Spleen (tissue), 11 donors: ENCODE measurements at regions not wholly inside any gene's neighbourhood (a gene's known extent, or its start where the extent isn't known, plus 50 kb on each side); places are given as distances from the start of the nearest gene placed in this dataset.

Source experiments
- DNase-seq: peaks from one replicate; pipeline ENCODE4 v3.0.0-alpha.2; 2020
- H3K27ac ChIP-seq, 8 donors: fragments of 200-600 bp; sonication (generic) in 7 of 8; 1 replicate in 4 of 8; 2 replicates in 4 of 8; pipeline versions ENCODE4 v1.5.0 to v1.8.0; 2016 to 2021; ENCODE audit warnings: inconsistent platforms in 4 of 8, mild to moderate bottlenecking in 4 of 8, moderate library complexity in 1 of 8
- H3K27me3 ChIP-seq, 7 donors: fragments of 200-600 bp; sonication (generic) in 6 of 7; replicated peaks in 1 of 7; 1 replicate in 4 of 7; 2 replicates in 3 of 7; pipeline versions ENCODE4 v1.5.0 to v1.8.0; 2016 to 2021; ENCODE audit warnings: inconsistent platforms in 3 of 7, mild to moderate bottlenecking in 1 of 7
- H3K36me3 ChIP-seq, 6 donors: fragments of 200-600 bp; sonication (generic) in 5 of 6; 1 replicate in 4 of 6; 2 replicates in 2 of 6; pipeline versions ENCODE4 v1.5.0 to v1.8.0; 2016 to 2021; ENCODE audit warnings: inconsistent platforms in 2 of 6
- H3K4me1 ChIP-seq, 6 donors: fragments of 200-600 bp; sonication (generic) in 5 of 6; 1 replicate in 3 of 6; 2 replicates in 3 of 6; pipeline versions ENCODE4 v1.5.0 to v1.8.0; 2016 to 2021; ENCODE audit warnings: inconsistent platforms in 3 of 6
- H3K4me3 ChIP-seq, 8 donors: fragments of 200-600 bp; sonication (generic) in 7 of 8; 1 replicate in 4 of 8; 2 replicates in 4 of 8; pipeline versions ENCODE4 v1.5.0 to v1.8.0; 2016 to 2021; ENCODE audit warnings: inconsistent platforms in 4 of 8, mild to moderate bottlenecking in 4 of 8, moderate library complexity in 2 of 8
- H3K9me3 ChIP-seq, 8 donors: fragments of 200-600 bp; sonication (generic) in 7 of 8; 1 replicate in 4 of 8; 2 replicates in 4 of 8; pipeline versions ENCODE4 v1.5.0 to v1.8.0; 2016 to 2021; ENCODE audit warnings: inconsistent platforms in 4 of 8
- CTCF ChIP-seq, 11 experiments: fragments of 200-600 bp in 7 of 11; fragments of 450-650 bp in 4 of 11; sonication (generic) in 4 of 11; IDR thresholded peaks in 8 of 11; conservative IDR thresholded peaks in 3 of 11; 1 replicate in 7 of 11; 2 replicates in 4 of 11; pipeline versions ENCODE4 v1.4.0 to v1.8.0; 2016 to 2021; ENCODE audit warnings: antibody characterized with exemption in 11 of 11, inconsistent platforms in 4 of 11, mild to moderate bottlenecking in 1 of 11
- POLR2A ChIP-seq, 3 donors: fragments of 450-650 bp; IDR thresholded peaks; one replicate each; pipeline ENCODE4 v1.5.1; 2017; ENCODE audit warnings: antibody characterized with exemption in 3 of 3, mild to moderate bottlenecking in 1 of 3
- POLR2AphosphoS5 ChIP-seq, 3 donors: sonication (generic); formaldehyde crosslinking; IDR thresholded peaks; one replicate each; pipeline ENCODE4 v1.5.1; 2017; ENCODE audit warnings: antibody characterized with exemption in 3 of 3
- WGBS, 5 donors: extraction: QIAGEN DNeasy Blood & Tissue Kit in 3 of 5; methylation state at CpG; one replicate each; pipeline versions ENCODE4 v1.1.5 to v1.1.7; 2013 to 2018; 5-methylcytosine and 5-hydroxymethylcytosine counted together
- intact Hi-C: fragments of 100-400 bp; cut with DNase I; formaldehyde crosslinking; loops from one replicate; pipeline ENCODE4 v1.15.0; 2023; ENCODE audit warnings: low total_unique reads
- donor health status: healthy with polysubstance abuse.
- donor health status: DM: no; HTN: no; CAD: no; lungs with moderate emphysema.
- donor health status: DM: no; HTN: no; CAD: no.
- donor health status: Bipolar disorder and iron deficiency.
- donor health status: healthy.
- donor health status: DM: no; HTN: no; CAD: no.
- donor health status: DM: yes; HTN: yes; CAD: no.

- no peak overlapping the region for H3K4me3 ChIP-seq
- no peaks in the 10 kb centered on the region for H3K9me3 ChIP-seq
- no peak overlapping the region for H3K27ac ChIP-seq
- TF ChIP-seq CTCF (IDR thresholded peaks at IDR 0.05 in 8 of 11, conservative IDR thresholded peaks at IDR 0.05 in 3 of 11): no peak
- TF ChIP-seq POLR2A (IDR thresholded peaks at IDR 0.05): no peak
- no peak for TF ChIP-seq POLR2AphosphoS5 (IDR thresholded peaks at IDR 0.05)
- H3K27me3 ChIP-seq: no peaks in the 10 kb centered on the region
- DNase-seq: no peak
- intact Hi-C loops: no loop called here
- H3K36me3 ChIP-seq: no peaks in the 10 kb centered on the region
- no peaks in the 10 kb centered on the region for H3K4me1 ChIP-seq
Measured at GRCh38 chr4:175306436-175306835, 388.3 kb downstream of the ADAM29 start.

- H3K27ac ChIP-seq: no peak overlapping the region
- H3K4me3 ChIP-seq: no peak overlapping the region
- no peaks in the 10 kb centered on the region for H3K27me3 ChIP-seq
- WGBS, 5 donors: 68 to 86% (median 75%) methylated on average over 1 of the region's 1 CpG
- H3K4me1 ChIP-seq: no peaks in the 10 kb centered on the region
- no peaks in the 10 kb centered on the region for H3K36me3 ChIP-seq
- TF ChIP-seq CTCF (IDR thresholded peaks at IDR 0.05 in 8 of 11, conservative IDR thresholded peaks at IDR 0.05 in 3 of 11): no peak
- no peak for TF ChIP-seq POLR2A (IDR thresholded peaks at IDR 0.05)
- no peak for TF ChIP-seq POLR2AphosphoS5 (IDR thresholded peaks at IDR 0.05)
- no peaks in the 10 kb centered on the region for H3K9me3 ChIP-seq
- intact Hi-C loops: no loop called here
- DNase-seq: no peak
Measured at GRCh38 chr4:175307326-175307725, 389.2 kb downstream of the ADAM29 start.

- H3K27ac ChIP-seq: no peak overlapping the region
- H3K27me3 ChIP-seq: no peaks in the 10 kb centered on the region
- no peak for TF ChIP-seq POLR2A (IDR thresholded peaks at IDR 0.05)
- no peak for TF ChIP-seq POLR2AphosphoS5 (IDR thresholded peaks at IDR 0.05)
- no peak for TF ChIP-seq CTCF (IDR thresholded peaks at IDR 0.05 in 8 of 11, conservative IDR thresholded peaks at IDR 0.05 in 3 of 11)
- intact Hi-C loops: no loop called here
- H3K36me3 ChIP-seq: no peaks in the 10 kb centered on the region
- H3K4me3 ChIP-seq: no peak overlapping the region
- H3K9me3 ChIP-seq: no peaks in the 10 kb centered on the region
- no peaks in the 10 kb centered on the region for H3K4me1 ChIP-seq
- no peak for DNase-seq
- WGBS, 5 donors: 77 to 80% (median 77%) methylated on average over 5 of the region's 5 CpGs
Measured at GRCh38 chr4:175308236-175308635, 390.1 kb downstream of the ADAM29 start.

- 63 to 81% (median 72%) methylated on average over 3 of the region's 3 CpGs for WGBS, 5 donors
- no peak overlapping the region for H3K27ac ChIP-seq
- H3K4me3 ChIP-seq: no peak overlapping the region
- H3K27me3 ChIP-seq: no peaks in the 10 kb centered on the region
- DNase-seq: no peak
- no peaks in the 10 kb centered on the region for H3K36me3 ChIP-seq
- intact Hi-C loops: no loop called here
- TF ChIP-seq CTCF (IDR thresholded peaks at IDR 0.05 in 8 of 11, conservative IDR thresholded peaks at IDR 0.05 in 3 of 11): no peak
- no peak for TF ChIP-seq POLR2A (IDR thresholded peaks at IDR 0.05)
- no peak for TF ChIP-seq POLR2AphosphoS5 (IDR thresholded peaks at IDR 0.05)
- H3K9me3 ChIP-seq: no peaks in the 10 kb centered on the region
- H3K4me1 ChIP-seq: no peaks in the 10 kb centered on the region
Measured at GRCh38 chr4:175309041-175309440, 390.9 kb downstream of the ADAM29 start.
